ENCODE measurements at regions not wholly inside any gene's neighbourhood (a gene's known extent, or its start where the extent isn't known, plus 50 kb on each side); places are given as distances from the start of the nearest gene placed in this dataset.
"Not testable (repeated sequence)": the region's sequence is repeated elsewhere in the genome, so short reads cannot be mapped to it uniquely, and the experiment has no call there.

- Histone ChIP-seq H3K9ac (ENCODE audit: insufficient read depth, low read length) (no peak overlapping the region), H3K4me3 (replicated peaks in 1 of 4; ENCODE audit: control extremely low read depth in 1 of 4, insufficient read depth in 1 of 4, low read depth in 3 of 4, low read length in 4 of 4) (no peak overlapping the region), H4K20me1 (ENCODE audit: control insufficient read depth, extremely low read depth, insufficient read depth, low read length) (no peaks in the 10 kb centered on the region), H3K27ac (ENCODE audit: insufficient read depth, low read length) (no peak overlapping the region), H3K36me3 (ENCODE audit: control insufficient read depth, insufficient read depth, low read length) (no peaks in the 10 kb centered on the region), H3K9me3 (ENCODE audit: control insufficient read depth, insufficient read depth, low read depth, low read length) (no peaks in the 10 kb centered on the region), H3K4me2 (ENCODE audit: extremely low read depth, insufficient read depth, low read length) (no peak overlapping the region), H3K27me3 (ENCODE audit: control insufficient read depth, insufficient read depth, low read length) (no peaks in the 10 kb centered on the region), H3K79me2 (ENCODE audit: control insufficient read depth, insufficient read depth, low read length) (no peaks in the 10 kb centered on the region), H3K4me1 (ENCODE audit: control insufficient read depth, extremely low read depth, insufficient read depth, low read length) (no peaks in the 10 kb centered on the region), H2AFZ (ENCODE audit: low read length) (no peak overlapping the region)
- DNase-seq (ENCODE audit: low read depth in 2 of 2), result no peak
- TF ChIP-seq CTCF (conservative IDR thresholded peaks at IDR 0.05 in 1 of 2, IDR thresholded peaks at IDR 0.05 in 1 of 2; ENCODE audit: low read depth in 1 of 2, low read length in 2 of 2) (no peak), EZH2 (IDR thresholded peaks at IDR 0.05; ENCODE audit: low read length, missing control alignments) (no peak)
Observed at GRCh38 chr12:23282701-23283100, 657.7 kb downstream of the ETNK1 start.

GRCh38 chr12:23285764-23286530, 661.0 kb downstream of the ETNK1 start:
- H3K4me2 ChIP-seq (ENCODE audit: extremely low read depth, insufficient read depth, low read length); DNase-seq (ENCODE audit: low read depth in 2 of 2); H2AFZ ChIP-seq (ENCODE audit: low read length); H3K36me3 ChIP-seq (ENCODE audit: control insufficient read depth, insufficient read depth, low read length); H3K79me2 ChIP-seq (ENCODE audit: control insufficient read depth, insufficient read depth, low read length); H3K9ac ChIP-seq (ENCODE audit: insufficient read depth, low read length); H3K27ac ChIP-seq (ENCODE audit: insufficient read depth, low read length); H4K20me1 ChIP-seq (ENCODE audit: control insufficient read depth, extremely low read depth, insufficient read depth, low read length); H3K27me3 ChIP-seq (ENCODE audit: control insufficient read depth, insufficient read depth, low read length); H3K4me3 ChIP-seq (replicated peaks in 1 of 4; ENCODE audit: control extremely low read depth in 1 of 4, insufficient read depth in 1 of 4, low read depth in 3 of 4, low read length in 4 of 4); H3K4me1 ChIP-seq (ENCODE audit: control insufficient read depth, extremely low read depth, insufficient read depth, low read length); H3K9me3 ChIP-seq (ENCODE audit: control insufficient read depth, insufficient read depth, low read depth, low read length): not testable (repeated sequence)

- Histone ChIP-seq H4K20me1 (ENCODE audit: control insufficient read depth, extremely low read depth, insufficient read depth, low read length) (no peaks in the 10 kb centered on the region), H3K4me3 (replicated peaks in 1 of 4; ENCODE audit: control extremely low read depth in 1 of 4, insufficient read depth in 1 of 4, low read depth in 3 of 4, low read length in 4 of 4) (no peak overlapping the region), H3K27ac (ENCODE audit: insufficient read depth, low read length) (no peak overlapping the region), H3K36me3 (ENCODE audit: control insufficient read depth, insufficient read depth, low read length) (no peaks in the 10 kb centered on the region), H3K9me3 (ENCODE audit: control insufficient read depth, insufficient read depth, low read depth, low read length) (no peaks in the 10 kb centered on the region), H3K4me2 (ENCODE audit: extremely low read depth, insufficient read depth, low read length) (no peak overlapping the region), H3K79me2 (ENCODE audit: control insufficient read depth, insufficient read depth, low read length) (no peaks in the 10 kb centered on the region), H3K9ac (ENCODE audit: insufficient read depth, low read length) (no peak overlapping the region), H3K27me3 (ENCODE audit: control insufficient read depth, insufficient read depth, low read length) (no peaks in the 10 kb centered on the region), H3K4me1 (ENCODE audit: control insufficient read depth, extremely low read depth, insufficient read depth, low read length) (no peaks in the 10 kb centered on the region), H2AFZ (ENCODE audit: low read length) (no peak overlapping the region)
- no peak for DNase-seq (ENCODE audit: low read depth in 2 of 2)
- TF ChIP-seq EZH2 (IDR thresholded peaks at IDR 0.05; ENCODE audit: low read length, missing control alignments) (no peak), CTCF (conservative IDR thresholded peaks at IDR 0.05 in 1 of 2, IDR thresholded peaks at IDR 0.05 in 1 of 2; ENCODE audit: low read depth in 1 of 2, low read length in 2 of 2) (no peak)
Observed at GRCh38 chr12:23290627-23291330, 658.7 kb downstream of the SOX5 start.
